WTC11 (cell line): ENCODE measurements at regions not wholly inside any gene's neighbourhood (a gene's known extent, or its start where the extent isn't known, plus 50 kb on each side); places are given as distances from the start of the nearest gene placed in this dataset.

ENCODE experiments used
- TF ChIP-seq, protein P1 (sequence below): sonication (generic); formaldehyde crosslinking; IDR thresholded peaks from 2 replicates; pipeline ENCODE4 v1.8.1; 2023; ENCODE audit warnings: mild to moderate bottlenecking, missing genetic modification reagents, moderate library complexity
- TF ChIP-seq, protein P2 (sequence below): fragments of 200-600 bp; IDR thresholded peaks from 2 replicates; pipeline ENCODE4 v1.8.0; 2022; ENCODE audit warnings: antibody characterized with exemption

DNA sequence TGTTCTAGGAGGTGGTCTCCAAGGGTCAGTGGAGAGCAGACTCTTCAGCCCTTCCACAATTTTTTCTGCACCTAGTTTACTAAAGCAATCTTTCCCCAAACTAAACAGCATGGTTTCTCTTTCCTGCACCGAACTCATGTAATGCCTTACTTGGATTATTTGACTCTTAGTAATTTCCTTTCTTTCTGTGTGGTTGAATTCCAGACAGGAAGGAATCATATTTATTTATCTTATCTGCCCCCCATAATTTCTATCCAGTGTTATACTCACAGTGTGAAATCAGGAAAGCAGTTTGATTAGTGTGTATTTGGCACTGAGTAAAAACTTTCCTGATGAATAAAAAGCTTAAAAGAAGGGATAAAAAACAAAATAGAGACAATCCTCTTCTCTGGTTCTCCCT, 140.3 kb upstream of the STMND1 start:
- TF ChIP-seq, protein P1, sequence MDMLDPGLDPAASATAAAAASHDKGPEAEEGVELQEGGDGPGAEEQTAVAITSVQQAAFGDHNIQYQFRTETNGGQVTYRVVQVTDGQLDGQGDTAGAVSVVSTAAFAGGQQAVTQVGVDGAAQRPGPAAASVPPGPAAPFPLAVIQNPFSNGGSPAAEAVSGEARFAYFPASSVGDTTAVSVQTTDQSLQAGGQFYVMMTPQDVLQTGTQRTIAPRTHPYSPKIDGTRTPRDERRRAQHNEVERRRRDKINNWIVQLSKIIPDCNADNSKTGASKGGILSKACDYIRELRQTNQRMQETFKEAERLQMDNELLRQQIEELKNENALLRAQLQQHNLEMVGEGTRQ, result no peak
- TF ChIP-seq, protein P2, sequence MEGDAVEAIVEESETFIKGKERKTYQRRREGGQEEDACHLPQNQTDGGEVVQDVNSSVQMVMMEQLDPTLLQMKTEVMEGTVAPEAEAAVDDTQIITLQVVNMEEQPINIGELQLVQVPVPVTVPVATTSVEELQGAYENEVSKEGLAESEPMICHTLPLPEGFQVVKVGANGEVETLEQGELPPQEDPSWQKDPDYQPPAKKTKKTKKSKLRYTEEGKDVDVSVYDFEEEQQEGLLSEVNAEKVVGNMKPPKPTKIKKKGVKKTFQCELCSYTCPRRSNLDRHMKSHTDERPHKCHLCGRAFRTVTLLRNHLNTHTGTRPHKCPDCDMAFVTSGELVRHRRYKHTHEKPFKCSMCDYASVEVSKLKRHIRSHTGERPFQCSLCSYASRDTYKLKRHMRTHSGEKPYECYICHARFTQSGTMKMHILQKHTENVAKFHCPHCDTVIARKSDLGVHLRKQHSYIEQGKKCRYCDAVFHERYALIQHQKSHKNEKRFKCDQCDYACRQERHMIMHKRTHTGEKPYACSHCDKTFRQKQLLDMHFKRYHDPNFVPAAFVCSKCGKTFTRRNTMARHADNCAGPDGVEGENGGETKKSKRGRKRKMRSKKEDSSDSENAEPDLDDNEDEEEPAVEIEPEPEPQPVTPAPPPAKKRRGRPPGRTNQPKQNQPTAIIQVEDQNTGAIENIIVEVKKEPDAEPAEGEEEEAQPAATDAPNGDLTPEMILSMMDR, result no peak
